ENCODE measurements at regions not wholly inside any gene's neighbourhood (a gene's known extent, or its start where the extent isn't known, plus 50 kb on each side); places are given as distances from the start of the nearest gene placed in this dataset.

DNA sequence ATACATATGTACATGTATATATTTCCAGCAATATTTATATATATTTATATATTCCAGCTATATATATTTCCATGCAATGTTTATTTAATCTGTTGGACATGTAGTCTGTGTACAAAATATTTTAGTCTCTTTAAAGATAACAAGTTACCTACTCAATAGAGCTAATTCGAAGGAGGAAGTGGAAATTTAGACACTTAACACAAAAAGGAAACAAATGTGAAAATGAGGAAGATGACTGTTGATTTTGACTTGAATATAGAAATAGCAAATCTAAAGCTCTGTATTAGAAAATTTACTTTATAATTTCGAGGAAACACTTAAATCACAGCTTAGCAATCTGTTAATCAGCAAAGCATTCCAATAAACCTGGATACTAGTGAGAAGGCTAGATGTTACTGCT, 1064.4 kb downstream of the PCDH7 start:
- Histone ChIP-seq H3K79me1 (ENCODE audit: insufficient read depth, low read depth, low read length, poor library complexity, severe bottlenecking) (no peaks in the 10 kb centered on the region), H3K14ac (ENCODE audit: insufficient read depth, low read length) (no peak overlapping the region), H3K18ac (ENCODE audit: insufficient read length, low read depth, low read length) (no peak overlapping the region), H3K56ac (ENCODE audit: insufficient read length, low read depth, low read length) (no peak overlapping the region), H4K8ac (replicated peaks; ENCODE audit: insufficient read length, low read depth, low read length) (no peak overlapping the region), H3K4me1 (ENCODE audit: insufficient read depth, low read length) (no peaks in the 10 kb centered on the region), H2BK20ac (ENCODE audit: low read depth, low read length, poor library complexity, severe bottlenecking) (no peak overlapping the region), H3K9ac (ENCODE audit: extremely low read depth, insufficient read length, low read length) (no peak overlapping the region), H3K23me2 (ENCODE audit: insufficient read length, low read depth, low read length, poor library complexity, severe bottlenecking) (no peaks in the 10 kb centered on the region), H2BK5ac (ENCODE audit: insufficient read length, low read length) (no peak overlapping the region), H4K91ac (ENCODE audit: insufficient read length, low read depth, low read length) (no peak overlapping the region), H3K23ac (ENCODE audit: insufficient read length, low read depth, low read length) (no peak overlapping the region), H4K5ac (ENCODE audit: insufficient read length, low read depth, low read length) (no peak overlapping the region), H4K20me1 (ENCODE audit: control insufficient read depth, insufficient read depth, insufficient read length) (no peaks in the 10 kb centered on the region), H3K79me2 (ENCODE audit: insufficient read depth, low read length) (no peaks in the 10 kb centered on the region), H3K27me3 (ENCODE audit: insufficient read depth, low read length) (no peaks in the 10 kb centered on the region), H3K4me2 (ENCODE audit: insufficient read depth, insufficient read length, low read length) (no peak overlapping the region), H3K4ac (ENCODE audit: low read depth, low read length) (no peak overlapping the region), H2AFZ (ENCODE audit: low read length) (no peak overlapping the region), H2BK12ac (ENCODE audit: insufficient read length, low read depth, low read length) (no peak overlapping the region), H3K27ac (ENCODE audit: insufficient read length, low read depth, low read length) (no peak overlapping the region), H3T11ph (ENCODE audit: low read length) (no peak overlapping the region), H2BK15ac (ENCODE audit: low read depth, low read length) (no peak overlapping the region), H3K9me3 (ENCODE audit: control insufficient read depth, low read depth, low read length) (no peaks in the 10 kb centered on the region), H2BK120ac (ENCODE audit: low read depth, low read length, poor library complexity, severe bottlenecking) (no peak overlapping the region), H2AK5ac (ENCODE audit: insufficient read length, low read length) (no peak overlapping the region)
- no peak for DNase-seq
- no peaks in the 10 kb centered on the region for H3K36me3 Mint-ChIP-seq (ENCODE audit: insufficient read depth in 1 of 3, low read depth in 3 of 3)
- H3K9me3 Mint-ChIP-seq: peaks cover 0 to 5% of the 10 kb centered on the region in 2 experiments; a peak in 1 of 5 replicates
- no peak overlapping the region for H3K4me3 Mint-ChIP-seq
- TF ChIP-seq, protein P1, sequence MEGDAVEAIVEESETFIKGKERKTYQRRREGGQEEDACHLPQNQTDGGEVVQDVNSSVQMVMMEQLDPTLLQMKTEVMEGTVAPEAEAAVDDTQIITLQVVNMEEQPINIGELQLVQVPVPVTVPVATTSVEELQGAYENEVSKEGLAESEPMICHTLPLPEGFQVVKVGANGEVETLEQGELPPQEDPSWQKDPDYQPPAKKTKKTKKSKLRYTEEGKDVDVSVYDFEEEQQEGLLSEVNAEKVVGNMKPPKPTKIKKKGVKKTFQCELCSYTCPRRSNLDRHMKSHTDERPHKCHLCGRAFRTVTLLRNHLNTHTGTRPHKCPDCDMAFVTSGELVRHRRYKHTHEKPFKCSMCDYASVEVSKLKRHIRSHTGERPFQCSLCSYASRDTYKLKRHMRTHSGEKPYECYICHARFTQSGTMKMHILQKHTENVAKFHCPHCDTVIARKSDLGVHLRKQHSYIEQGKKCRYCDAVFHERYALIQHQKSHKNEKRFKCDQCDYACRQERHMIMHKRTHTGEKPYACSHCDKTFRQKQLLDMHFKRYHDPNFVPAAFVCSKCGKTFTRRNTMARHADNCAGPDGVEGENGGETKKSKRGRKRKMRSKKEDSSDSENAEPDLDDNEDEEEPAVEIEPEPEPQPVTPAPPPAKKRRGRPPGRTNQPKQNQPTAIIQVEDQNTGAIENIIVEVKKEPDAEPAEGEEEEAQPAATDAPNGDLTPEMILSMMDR (conservative IDR thresholded peaks at IDR 0.05): no peak
- H3K4me1 Mint-ChIP-seq: peaks cover 4 to 5% of the 10 kb centered on the region in 2 experiments; a peak in 1 of 4 replicates
- H3K27me3 Mint-ChIP-seq (ENCODE audit: low read depth): no peaks in the 10 kb centered on the region
- H3K27ac Mint-ChIP-seq: no peak overlapping the region
- no CpG with 5 or more reads among the region's 2 CpGs for WGBS (ENCODE audit: extremely low coverage, insufficient read length, low lambda C conversion rate)

All from H9 (cell line).